GM18861 (cell line): ENCODE measurements at regions not wholly inside any gene's neighbourhood (a gene's known extent, or its start where the extent isn't known, plus 50 kb on each side); places are given as distances from the start of the nearest gene placed in this dataset.

ENCODE experiments used
- ATAC-seq: cut with Tn5 transposase; IDR thresholded peaks from one replicate; pipeline ENCODE4 v1.9.1; 2021; ENCODE audit not compliant: unreplicated experiment

DNA sequence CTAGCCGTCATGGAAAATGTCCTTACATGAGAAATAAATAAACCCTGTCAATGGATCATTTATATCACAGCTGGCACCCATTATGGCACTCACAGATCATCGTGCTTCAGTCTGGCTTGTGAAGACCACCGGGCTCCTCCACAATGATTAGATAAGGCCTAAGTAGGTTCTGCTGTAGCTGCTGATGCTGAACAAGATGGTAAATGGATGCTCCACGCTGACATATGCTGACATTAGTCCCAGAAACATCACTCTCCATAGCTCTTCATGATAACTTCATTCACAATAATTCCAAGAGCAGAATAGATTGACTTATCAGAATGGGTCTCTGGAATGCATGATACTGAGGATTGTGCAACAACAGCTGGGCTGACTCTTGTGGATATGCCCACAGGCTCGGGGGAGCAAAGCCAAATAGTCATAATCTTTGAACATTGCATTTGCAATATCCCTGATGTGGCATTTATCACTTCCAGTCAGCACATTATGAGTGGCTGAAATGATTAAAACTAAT lies 63.8 kb upstream of the RXFP2 start:
- ATAC-seq = no peak

- ATAC-seq = no peak
Measured at GRCh38 chr13:31681133-31681532, 58.2 kb upstream of the RXFP2 start.

DNA sequence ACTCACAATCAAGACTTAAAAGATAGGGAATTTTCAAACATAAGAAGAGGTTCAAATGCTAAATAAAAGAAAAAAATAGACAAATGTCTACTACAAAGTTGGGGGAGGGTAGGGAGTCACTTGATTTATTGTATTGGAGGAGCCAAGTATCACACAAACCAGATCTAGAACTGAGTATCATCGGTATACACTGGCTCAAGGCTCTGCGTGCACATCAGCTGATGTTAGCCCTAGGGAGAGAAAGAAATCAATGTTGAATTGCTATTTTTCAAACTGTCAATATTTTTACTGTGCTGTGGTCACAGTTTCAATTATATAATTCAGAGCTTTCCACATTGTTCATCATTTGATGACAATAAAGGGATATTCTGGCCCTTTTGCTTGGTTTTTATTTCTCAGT lies 54.9 kb upstream of the RXFP2 start:
- no peak for ATAC-seq

- ATAC-seq = no peak
Measured at GRCh38 chr13:31686670-31687425, 52.5 kb upstream of the RXFP2 start.
